Activated T-cell treated with anti-CD3 and anti-CD28 coated beads for 24 hours (primary cell): ENCODE measurements at regions not wholly inside any gene's neighbourhood (a gene's known extent, or its start where the extent isn't known, plus 50 kb on each side); places are given as distances from the start of the nearest gene placed in this dataset.
"Not testable (repeated sequence)": the region's sequence is repeated elsewhere in the genome, so short reads cannot be mapped to it uniquely, and the experiment has no call there.

Source experiments
- DNase-seq: peaks from one replicate; pipeline ENCODE4 v3.0.0-alpha.2; 2020; ENCODE audit warnings: low read depth

GRCh38 chr5:167336161-167336560, 955.3 kb upstream of the WWC1 start:
- DNase-seq, result no peak

- DNase-seq, result no peak
These were observed 952.2 kb upstream of the WWC1 start for GRCh38 chr5:167339205-167339604.

GRCh38 chr5:167346461-167346860, 945.0 kb upstream of the WWC1 start:
- DNase-seq, result no peak

GRCh38 chr5:167348251-167348926, 943.1 kb upstream of the WWC1 start:
- no peak for DNase-seq

- no peak for DNase-seq
These were observed 942.5 kb upstream of the WWC1 start for GRCh38 chr5:167348980-167349379.

- no peak for DNase-seq
These were observed 940.1 kb upstream of the WWC1 start for GRCh38 chr5:167351316-167351715.

GRCh38 chr5:167352801-167353200, 938.6 kb upstream of the WWC1 start:
- no peak for DNase-seq

- DNase-seq, result no peak
These were observed 936.1 kb upstream of the WWC1 start for GRCh38 chr5:167355346-167355745.

- DNase-seq, result no peak
These were observed 935.1 kb upstream of the WWC1 start for GRCh38 chr5:167356374-167356773.

GRCh38 chr5:167358868-167359492, 932.5 kb upstream of the WWC1 start:
- DNase-seq, result no peak

GRCh38 chr5:167361795-167362194, 929.6 kb upstream of the WWC1 start:
- no peak for DNase-seq

GRCh38 chr5:167363065-167363464, 928.4 kb upstream of the WWC1 start:
- no peak for DNase-seq

GRCh38 chr5:167375125-167375524, 916.3 kb upstream of the WWC1 start:
- DNase-seq, result no peak

- no peak for DNase-seq
These were observed 912.3 kb upstream of the WWC1 start for GRCh38 chr5:167378894-167379723.

- DNase-seq, result no peak
These were observed 910.0 kb upstream of the WWC1 start for GRCh38 chr5:167381457-167381856.

GRCh38 chr5:167389537-167389936, 901.9 kb upstream of the WWC1 start:
- DNase-seq, result no peak

GRCh38 chr5:167391286-167391685, 900.2 kb upstream of the WWC1 start:
- not testable (repeated sequence) for DNase-seq

- no peak for DNase-seq
These were observed 899.2 kb upstream of the WWC1 start for GRCh38 chr5:167392240-167392639.

GRCh38 chr5:167393358-167393757, 898.1 kb upstream of the WWC1 start:
- DNase-seq, result no peak

GRCh38 chr5:167402671-167403070, 888.8 kb upstream of the WWC1 start:
- no peak for DNase-seq

- DNase-seq, result no peak
These were observed 884.9 kb upstream of the WWC1 start for GRCh38 chr5:167406513-167406912.

- DNase-seq, result no peak
These were observed 878.9 kb upstream of the WWC1 start for GRCh38 chr5:167412556-167412955.

GRCh38 chr5:167413506-167413905, 877.9 kb upstream of the WWC1 start:
- no peak for DNase-seq
